Hematopoietic multipotent progenitor cell treated with erythropoietin and hydrocortisone succinate and interleukin-3 and kit ligand, for 15 days (in vitro differentiated cells): ENCODE measurements at regions not wholly inside any gene's neighbourhood (a gene's known extent, or its start where the extent isn't known, plus 50 kb on each side); places are given as distances from the start of the nearest gene placed in this dataset.
"Not testable (repeated sequence)": the region's sequence is repeated elsewhere in the genome, so short reads cannot be mapped to it uniquely, and the experiment has no call there.

Experiments used
- DNase-seq: peaks from one replicate; pipeline ENCODE4 v3.0.0-alpha.2; 2015; ENCODE audit warnings: low spot score

- DNase-seq = no peak
Observed at GRCh38 chr9:13941714-13942113, 372.2 kb downstream of the NFIB start.

GRCh38 chr9:13939701-13940490, 374.0 kb downstream of the NFIB start:
- DNase-seq = no peak

- no peak for DNase-seq
Observed at GRCh38 chr9:13939134-13939533, 374.8 kb downstream of the NFIB start.

- no peak for DNase-seq
Observed at GRCh38 chr9:13934416-13934815, 379.5 kb downstream of the NFIB start.

GRCh38 chr9:13933268-13933656, 380.7 kb downstream of the NFIB start:
- DNase-seq = no peak

GRCh38 chr9:13932528-13933267, 381.2 kb downstream of the NFIB start:
- no peak for DNase-seq

- no peak for DNase-seq
Observed at GRCh38 chr9:13929013-13929412, 384.9 kb downstream of the NFIB start.

GRCh38 chr9:13923381-13923780, 390.6 kb downstream of the NFIB start:
- DNase-seq = no peak

GRCh38 chr9:13920557-13920956, 393.4 kb downstream of the NFIB start:
- no peak for DNase-seq

GRCh38 chr9:13919401-13919800, 394.5 kb downstream of the NFIB start:
- DNase-seq = no peak

GRCh38 chr9:13917534-13917933, 396.4 kb downstream of the NFIB start:
- DNase-seq = no peak

GRCh38 chr9:13915591-13916301, 398.2 kb downstream of the NFIB start:
- DNase-seq = no peak

GRCh38 chr9:13915131-13915530, 398.8 kb downstream of the NFIB start:
- DNase-seq = no peak

- DNase-seq = no peak
Observed at GRCh38 chr9:13911473-13911872, 402.5 kb downstream of the NFIB start.

- not testable (repeated sequence) for DNase-seq
Observed at GRCh38 chr9:13907842-13908241, 406.1 kb downstream of the NFIB start.

GRCh38 chr9:13904746-13905145, 409.2 kb downstream of the NFIB start:
- DNase-seq = no peak

GRCh38 chr9:13904311-13904710, 409.6 kb downstream of the NFIB start:
- DNase-seq = no peak

- DNase-seq = no peak
Observed at GRCh38 chr9:13902286-13903066, 411.5 kb downstream of the NFIB start.

GRCh38 chr9:13901176-13901575, 412.8 kb downstream of the NFIB start:
- no peak for DNase-seq

- DNase-seq = no peak
Observed at GRCh38 chr9:13900449-13900848, 413.5 kb downstream of the NFIB start.

GRCh38 chr9:13899924-13900323, 414.0 kb downstream of the NFIB start:
- DNase-seq = no peak

GRCh38 chr9:13898957-13899356, 415.0 kb downstream of the NFIB start:
- DNase-seq = no peak
